AG04450 (cell line): ENCODE measurements at regions not wholly inside any gene's neighbourhood (a gene's known extent, or its start where the extent isn't known, plus 50 kb on each side); places are given as distances from the start of the nearest gene placed in this dataset.
"Not testable (repeated sequence)": the region's sequence is repeated elsewhere in the genome, so short reads cannot be mapped to it uniquely, and the experiment has no call there.

Experiments used
- CTCF ChIA-PET: fragments of 300-600, 350-600 bp; formaldehyde crosslinking; extraction: SDS; loops from one replicate; lab custom pipeline; 2022; ENCODE audit warnings: antibody characterized with exemption, inconsistent platforms; lab: Charles Lee
- POLR2A ChIA-PET: fragments of 350-600 bp; formaldehyde crosslinking; extraction: SDS; loops from one replicate; lab custom pipeline; 2021; ENCODE audit warnings: antibody characterized with exemption, inconsistent platforms; lab: Yijun Ruan, JAX
- DNase-seq: peaks from one replicate; pipeline ENCODE4 v3.0.0-alpha.2; 2011; ENCODE audit warnings: low read depth, low spot score
- H3K27ac ChIP-seq: one replicate; pipeline ENCODE4 v1.5.1; 2012; ENCODE audit warnings: low read depth, low read length, control low read depth
- H3K27me3 ChIP-seq: one replicate; pipeline ENCODE4 v1.6.0; 2012; ENCODE audit warnings: low read length; ENCODE audit not compliant: control insufficient read depth, insufficient read depth
- H3K4me3 ChIP-seq: 2 replicates; pipeline ENCODE4 v1.5.1; 2011; ENCODE audit warnings: mild to moderate bottlenecking, low read depth, low read length, control low read depth
- H3K9me3 ChIP-seq: 2 replicates; pipeline ENCODE4 v1.5.1; 2012; ENCODE audit warnings: low read length; ENCODE audit not compliant: control insufficient read depth, insufficient read depth
- TF ChIP-seq, protein P1 (sequence below): IDR thresholded peaks from 2 replicates; pipeline ENCODE4 v1.5.1; 2011; ENCODE audit warnings: low read depth, low read length, control low read depth, inconsistent platforms

DNA sequence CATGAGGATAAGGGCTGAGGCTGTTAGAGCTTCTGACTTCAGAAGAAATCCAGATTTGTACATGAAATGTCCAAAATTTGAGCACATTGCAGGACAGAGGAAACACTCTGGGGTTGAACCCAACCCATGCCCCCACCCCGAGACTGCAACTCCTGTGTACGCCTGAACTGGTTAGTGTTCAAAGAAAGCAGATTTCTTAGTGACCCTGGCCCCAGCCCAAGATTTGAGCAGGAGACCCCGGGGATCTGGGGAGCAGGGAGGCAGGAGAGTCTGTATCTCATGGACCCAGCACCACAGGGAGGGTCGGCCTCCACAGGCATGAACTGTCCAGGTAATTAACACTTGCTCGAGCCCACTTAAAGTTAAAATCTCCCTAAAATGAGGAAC lies 69.3 kb upstream of the WNT7B start:
- H3K4me3 ChIP-seq: no peak overlapping the region
- TF ChIP-seq, protein P1, sequence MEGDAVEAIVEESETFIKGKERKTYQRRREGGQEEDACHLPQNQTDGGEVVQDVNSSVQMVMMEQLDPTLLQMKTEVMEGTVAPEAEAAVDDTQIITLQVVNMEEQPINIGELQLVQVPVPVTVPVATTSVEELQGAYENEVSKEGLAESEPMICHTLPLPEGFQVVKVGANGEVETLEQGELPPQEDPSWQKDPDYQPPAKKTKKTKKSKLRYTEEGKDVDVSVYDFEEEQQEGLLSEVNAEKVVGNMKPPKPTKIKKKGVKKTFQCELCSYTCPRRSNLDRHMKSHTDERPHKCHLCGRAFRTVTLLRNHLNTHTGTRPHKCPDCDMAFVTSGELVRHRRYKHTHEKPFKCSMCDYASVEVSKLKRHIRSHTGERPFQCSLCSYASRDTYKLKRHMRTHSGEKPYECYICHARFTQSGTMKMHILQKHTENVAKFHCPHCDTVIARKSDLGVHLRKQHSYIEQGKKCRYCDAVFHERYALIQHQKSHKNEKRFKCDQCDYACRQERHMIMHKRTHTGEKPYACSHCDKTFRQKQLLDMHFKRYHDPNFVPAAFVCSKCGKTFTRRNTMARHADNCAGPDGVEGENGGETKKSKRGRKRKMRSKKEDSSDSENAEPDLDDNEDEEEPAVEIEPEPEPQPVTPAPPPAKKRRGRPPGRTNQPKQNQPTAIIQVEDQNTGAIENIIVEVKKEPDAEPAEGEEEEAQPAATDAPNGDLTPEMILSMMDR: no peak
- H3K27ac ChIP-seq: no peak overlapping the region
- H3K27me3 ChIP-seq: no peaks in the 10 kb centered on the region
- no peak for DNase-seq
- CTCF ChIA-PET: no interaction called here
- H3K9me3 ChIP-seq: no peaks in the 10 kb centered on the region; the same call in 1 of the 2 replicates
- POLR2A ChIA-PET: no interaction called here

DNA sequence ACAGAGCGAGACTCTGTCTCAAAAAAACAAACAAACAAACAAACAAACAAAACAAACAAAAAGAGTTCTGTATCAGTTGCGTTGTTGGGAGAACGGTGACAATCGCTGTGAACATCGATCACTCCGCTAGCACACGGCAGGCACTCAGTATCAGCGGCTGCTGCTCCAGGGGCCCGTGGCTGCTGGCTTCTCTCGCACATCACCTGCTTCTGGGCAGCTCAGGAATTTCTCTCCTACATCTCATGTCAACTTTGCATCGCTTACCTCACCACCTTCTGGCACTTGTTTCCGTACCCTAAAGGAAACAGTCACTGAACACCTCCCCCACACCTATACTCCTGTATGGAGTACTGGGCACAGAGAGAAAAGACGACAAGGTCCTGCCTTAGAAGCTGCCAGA lies 70.3 kb upstream of the WNT7B start:
- TF ChIP-seq, protein P1: no peak
- Histone ChIP-seq H3K4me3 (no peak overlapping the region), H3K9me3 (no peaks in the 10 kb centered on the region; the same call in 1 of the 2 replicates), H3K27me3 (no peaks in the 10 kb centered on the region), H3K27ac (no peak overlapping the region)
- DNase-seq: no peak
- POLR2A ChIA-PET: no interaction called here
- CTCF ChIA-PET: interaction anchor here (1.6 kb wide), 1 partner anchor 41 kb away, joined by 4 read pairs; no protein-coding TSS in a partner anchor

DNA sequence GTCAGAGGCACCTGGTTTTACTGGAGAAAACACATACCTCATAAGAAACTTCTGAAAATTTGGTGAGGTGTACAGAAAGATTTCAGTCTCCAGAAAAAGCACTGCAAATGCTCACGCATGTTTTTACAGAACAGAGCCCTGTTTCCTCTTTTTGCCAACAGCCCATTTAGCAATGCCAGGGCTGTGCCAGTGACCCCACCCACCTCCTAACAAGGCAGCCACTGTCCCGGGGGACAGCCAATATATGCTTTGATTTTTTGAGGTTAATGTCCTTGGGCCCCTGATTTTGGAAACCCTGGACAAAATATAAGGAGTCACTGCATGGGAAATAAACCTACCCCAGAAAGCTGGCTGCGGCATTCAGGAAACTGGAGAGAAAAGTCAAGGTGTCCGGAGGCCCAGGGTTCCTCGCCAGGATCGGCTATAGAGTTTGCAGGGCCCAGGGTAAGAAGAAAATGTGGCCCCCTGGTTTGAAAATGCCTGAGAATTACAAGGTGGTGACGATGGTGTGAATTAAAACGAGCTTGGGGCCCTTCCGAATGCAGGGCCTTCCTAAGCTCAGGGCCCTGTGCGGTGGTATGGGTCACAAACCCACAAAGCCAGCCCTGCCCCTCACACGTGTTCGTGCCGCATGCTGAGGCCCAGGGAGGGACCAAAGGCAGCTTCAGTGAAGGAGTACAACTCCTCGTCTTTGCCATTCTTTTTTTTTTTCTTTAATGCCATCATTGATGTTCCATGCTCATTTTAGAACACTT lies 71.1 kb upstream of the WNT7B start:
- H3K4me3 ChIP-seq: no peak overlapping the region
- TF ChIP-seq, protein P1: no peak
- CTCF ChIA-PET: interaction anchor here (1.6 kb wide), 1 partner anchor 42 kb away, joined by 4 read pairs; no protein-coding TSS in a partner anchor
- no peaks in the 10 kb centered on the region for H3K27me3 ChIP-seq
- POLR2A ChIA-PET: interaction anchor here (0.6 to 0.7 kb wide), 2 partner anchors 21 to 44 kb away, joined by 3 to 4 read pairs; no protein-coding TSS in a partner anchor
- no peak for DNase-seq
- H3K9me3 ChIP-seq: no peaks in the 10 kb centered on the region; the same call in 1 of the 2 replicates
- H3K27ac ChIP-seq: no peak overlapping the region

DNA sequence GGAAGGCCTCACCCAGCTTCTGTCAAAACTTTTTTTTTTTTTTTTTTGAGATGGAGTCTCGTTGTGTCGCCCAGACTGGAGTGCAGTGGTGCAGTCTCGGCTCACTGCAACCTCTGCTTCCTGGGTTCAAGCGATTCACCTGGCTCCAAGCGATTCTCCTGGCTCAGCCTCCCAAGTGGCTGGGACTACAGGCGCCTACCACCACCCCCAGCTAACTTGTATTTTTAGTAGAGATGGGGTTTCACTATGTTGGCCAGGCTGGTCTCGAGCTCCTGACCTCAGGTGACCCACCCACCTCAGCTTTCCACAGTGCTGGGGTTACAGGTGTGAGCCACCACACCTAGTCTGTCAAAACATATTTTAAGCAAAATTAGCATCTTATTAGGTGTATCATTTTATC lies 71.7 kb upstream of the WNT7B start:
- H3K27ac ChIP-seq, H3K4me3 ChIP-seq, H3K9me3 ChIP-seq, H3K27me3 ChIP-seq, DNase-seq: not testable (repeated sequence)
- POLR2A ChIA-PET: interaction anchor here (0.6 to 0.7 kb wide), 2 partner anchors 21 to 43 kb away, joined by 3 to 4 read pairs; no protein-coding TSS in a partner anchor
- CTCF ChIA-PET: interaction anchor here (1.6 kb wide), 1 partner anchor 42 kb away, joined by 4 read pairs; no protein-coding TSS in a partner anchor

DNA sequence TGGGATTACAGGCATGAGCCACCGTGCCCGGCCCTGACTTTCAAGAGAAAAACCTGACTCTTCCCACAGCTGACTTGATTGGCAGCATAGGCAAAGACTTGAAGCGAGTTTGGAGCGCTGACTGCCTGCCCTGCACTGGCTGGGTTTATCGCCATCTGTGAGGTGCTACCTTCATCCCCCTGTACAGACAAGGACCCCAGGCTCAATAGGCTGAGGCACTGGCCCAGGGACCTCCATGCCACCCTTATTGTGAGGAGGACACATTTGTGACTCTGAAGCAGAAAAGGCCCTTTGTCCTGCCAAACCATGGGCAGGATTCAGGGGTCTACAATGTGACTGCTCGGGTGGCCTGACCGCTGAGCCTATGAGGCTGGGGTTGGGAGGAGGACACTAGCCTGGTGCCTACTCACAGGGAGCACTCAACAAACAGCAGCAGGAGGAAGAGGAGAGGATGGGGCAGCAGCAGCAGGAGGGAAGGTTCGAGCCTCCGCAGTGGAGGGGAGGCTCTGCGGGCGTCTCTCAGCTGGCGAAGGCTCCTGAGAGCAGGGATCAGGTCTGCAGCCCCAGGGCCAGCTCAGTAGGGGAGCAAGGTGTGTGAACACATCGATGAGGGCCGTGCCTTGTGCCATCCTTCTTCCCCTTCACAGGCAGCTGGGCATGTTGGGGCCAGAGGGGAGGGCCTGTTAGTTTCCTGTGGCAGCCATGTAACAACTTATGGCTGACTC lies 72.9 kb upstream of the WNT7B start:
- no peak overlapping the region for H3K27ac ChIP-seq
- no peak overlapping the region for H3K4me3 ChIP-seq
- POLR2A ChIA-PET: no interaction called here
- DNase-seq: no peak
- CTCF ChIA-PET: no interaction called here
- H3K27me3 ChIP-seq: no peaks in the 10 kb centered on the region
- no peaks in the 10 kb centered on the region for H3K9me3 ChIP-seq
- TF ChIP-seq, protein P1: no peak
